ENCODE measurements at regions not wholly inside any gene's neighbourhood (a gene's known extent, or its start where the extent isn't known, plus 50 kb on each side); places are given as distances from the start of the nearest gene placed in this dataset.

DNA sequence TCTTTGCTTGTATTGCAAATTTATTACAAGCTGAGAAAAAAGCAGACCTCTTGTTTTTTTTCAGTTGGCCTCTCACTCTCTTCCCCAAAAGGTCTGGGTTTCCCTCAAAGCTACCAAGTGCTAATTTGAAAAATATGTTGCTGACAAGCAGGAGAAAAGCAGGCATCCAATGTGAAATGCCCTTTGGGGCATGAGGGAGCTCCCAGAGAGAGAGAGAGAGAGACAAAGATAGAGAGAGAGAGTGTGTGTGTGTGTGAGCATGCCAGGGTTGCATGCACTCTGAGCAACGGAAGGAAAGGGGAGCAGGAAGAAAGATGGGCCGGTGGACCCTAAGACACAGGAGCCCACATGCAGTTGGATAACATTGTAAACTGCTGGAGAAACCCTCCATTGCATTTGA, 358.4 kb downstream of the TMEM38B start:
- TF ChIP-seq CTCF (IDR thresholded peaks at IDR 0.05; ENCODE audit: low read depth, low read length, missing control alignments): no peak
- DNase-seq (ENCODE audit: extremely low read depth, low read depth): no peak
- no peak overlapping the region for H3K4me3 ChIP-seq (replicated peaks; ENCODE audit: low read depth, low read length)

DNA sequence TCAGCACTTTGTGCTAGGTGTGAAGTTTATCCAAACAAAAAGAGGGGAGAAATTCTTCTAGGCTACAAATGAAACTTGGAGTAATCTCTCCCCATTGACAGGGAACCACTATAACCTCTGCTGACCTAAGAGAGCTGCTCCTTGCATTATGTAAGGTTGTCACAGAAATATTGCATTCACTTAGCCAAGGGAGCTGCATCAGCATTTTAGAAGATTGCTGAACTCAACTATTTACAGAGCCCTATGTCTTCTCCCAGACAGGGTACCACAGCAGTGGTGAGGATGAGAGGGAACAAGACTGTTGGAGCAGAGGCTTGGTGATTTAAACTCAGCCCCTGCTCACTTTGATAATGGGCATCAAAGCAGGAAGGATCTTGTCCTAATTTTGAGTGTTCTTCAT, 362.0 kb downstream of the TMEM38B start:
- no peak for DNase-seq (ENCODE audit: extremely low read depth, low read depth)
- TF ChIP-seq CTCF (IDR thresholded peaks at IDR 0.05; ENCODE audit: low read depth, low read length, missing control alignments): no peak
- H3K4me3 ChIP-seq (replicated peaks; ENCODE audit: low read depth, low read length): no peak overlapping the region

DNA sequence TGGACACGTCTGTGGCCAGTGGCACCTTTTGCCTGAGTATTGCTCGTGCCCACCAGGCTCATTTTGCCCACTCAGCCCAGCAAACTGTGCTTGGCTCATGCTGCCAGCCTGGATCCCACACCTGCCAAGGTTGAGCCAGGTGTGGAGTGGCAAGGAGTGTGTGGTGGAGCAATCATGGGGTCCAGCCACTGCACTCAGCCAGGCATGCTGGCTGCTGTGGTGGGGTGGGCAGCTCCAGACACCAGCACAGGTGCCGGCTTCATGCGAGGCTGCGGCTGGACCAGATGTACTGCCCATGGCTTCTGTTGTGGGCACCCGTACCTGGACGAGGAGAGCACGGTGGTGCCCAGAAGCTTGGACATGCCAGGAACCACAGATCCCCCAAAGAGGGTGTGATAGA, 364.1 kb downstream of the TMEM38B start:
- TF ChIP-seq CTCF (IDR thresholded peaks at IDR 0.05; ENCODE audit: low read depth, low read length, missing control alignments): no peak
- DNase-seq (ENCODE audit: extremely low read depth, low read depth): no peak
- H3K4me3 ChIP-seq (replicated peaks; ENCODE audit: low read depth, low read length): no peak overlapping the region

DNA sequence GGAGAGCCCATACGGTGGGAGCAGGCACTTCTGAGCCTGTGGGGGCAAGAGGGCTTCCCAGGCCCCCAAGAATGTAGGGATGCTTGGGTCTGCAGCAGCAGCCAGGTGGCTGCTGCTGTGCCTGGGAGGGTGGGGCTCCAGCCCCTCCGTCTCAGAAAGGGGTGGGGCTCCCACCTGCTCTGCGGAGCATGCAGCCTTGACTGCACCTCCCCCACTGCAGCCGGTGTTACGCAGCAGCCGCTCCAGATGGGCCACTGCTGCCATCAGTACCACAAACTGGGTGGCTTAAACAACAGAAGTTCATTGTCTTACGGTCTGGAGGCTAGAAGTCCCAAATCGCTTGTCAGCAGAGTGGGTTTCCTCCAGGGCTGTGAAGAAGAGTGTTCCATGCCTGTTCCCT, 365.5 kb downstream of the TMEM38B start:
- DNase-seq (ENCODE audit: extremely low read depth, low read depth): no peak
- TF ChIP-seq CTCF (IDR thresholded peaks at IDR 0.05; ENCODE audit: low read depth, low read length, missing control alignments): no peak
- no peak overlapping the region for H3K4me3 ChIP-seq (replicated peaks; ENCODE audit: low read depth, low read length)

GRCh38 chr9:106060885-106061284, 366.5 kb downstream of the TMEM38B start:
- no peak for TF ChIP-seq CTCF (IDR thresholded peaks at IDR 0.05; ENCODE audit: low read depth, low read length, missing control alignments)
- no peak for DNase-seq (ENCODE audit: extremely low read depth, low read depth)
- H3K4me3 ChIP-seq (replicated peaks; ENCODE audit: low read depth, low read length): no peak overlapping the region

GRCh38 chr9:106062250-106062649, 367.9 kb downstream of the TMEM38B start:
- H3K4me3 ChIP-seq (replicated peaks; ENCODE audit: low read depth, low read length): no peak overlapping the region

More at GRCh38 chr9:106062250-106062649, 367.9 kb downstream of the TMEM38B start:
- TF ChIP-seq CTCF (IDR thresholded peaks at IDR 0.05; ENCODE audit: low read depth, low read length, missing control alignments): no peak
- DNase-seq (ENCODE audit: extremely low read depth, low read depth): no peak
